ENCODE measurements at regions not wholly inside any gene's neighbourhood (a gene's known extent, or its start where the extent isn't known, plus 50 kb on each side); places are given as distances from the start of the nearest gene placed in this dataset.

GRCh38 chr12:115700081-115700480 lies 577.4 kb downstream of the MED13L start:
- no peak for TF ChIP-seq CTCF (IDR thresholded peaks at IDR 0.05 in 4 of 5, conservative IDR thresholded peaks at IDR 0.05 in 1 of 5)
- no peak for TF ChIP-seq POLR2A (IDR thresholded peaks at IDR 0.05)

All from gastrocnemius medialis (tissue), 4 donors.